Ovary (tissue), 3 donors: ENCODE measurements at regions not wholly inside any gene's neighbourhood (a gene's known extent, or its start where the extent isn't known, plus 50 kb on each side); places are given as distances from the start of the nearest gene placed in this dataset.

Source experiments
- EP300 ChIP-seq: sonication (generic); formaldehyde crosslinking; IDR thresholded peaks from one replicate; pipeline ENCODE4 v1.6.1; 2017; ENCODE audit warnings: antibody characterized with exemption
- POLR2A ChIP-seq: fragments of 450-650 bp; IDR thresholded peaks from one replicate; pipeline ENCODE4 v1.6.1; 2017; ENCODE audit warnings: antibody characterized with exemption, mild to moderate bottlenecking, moderate library complexity
- TF ChIP-seq, protein P1 (sequence below), 3 donors: fragments of 450-650 bp in 2 of 3; fragments of 200-600 bp in 1 of 3; IDR thresholded peaks; one replicate each; pipeline versions ENCODE4 v1.5.1 to v1.8.0; 2016 to 2022; ENCODE audit warnings: antibody characterized with exemption in 3 of 3, mild to moderate bottlenecking in 1 of 3
- donor health status: DM: no; HTN: no; CAD: no.

DNA sequence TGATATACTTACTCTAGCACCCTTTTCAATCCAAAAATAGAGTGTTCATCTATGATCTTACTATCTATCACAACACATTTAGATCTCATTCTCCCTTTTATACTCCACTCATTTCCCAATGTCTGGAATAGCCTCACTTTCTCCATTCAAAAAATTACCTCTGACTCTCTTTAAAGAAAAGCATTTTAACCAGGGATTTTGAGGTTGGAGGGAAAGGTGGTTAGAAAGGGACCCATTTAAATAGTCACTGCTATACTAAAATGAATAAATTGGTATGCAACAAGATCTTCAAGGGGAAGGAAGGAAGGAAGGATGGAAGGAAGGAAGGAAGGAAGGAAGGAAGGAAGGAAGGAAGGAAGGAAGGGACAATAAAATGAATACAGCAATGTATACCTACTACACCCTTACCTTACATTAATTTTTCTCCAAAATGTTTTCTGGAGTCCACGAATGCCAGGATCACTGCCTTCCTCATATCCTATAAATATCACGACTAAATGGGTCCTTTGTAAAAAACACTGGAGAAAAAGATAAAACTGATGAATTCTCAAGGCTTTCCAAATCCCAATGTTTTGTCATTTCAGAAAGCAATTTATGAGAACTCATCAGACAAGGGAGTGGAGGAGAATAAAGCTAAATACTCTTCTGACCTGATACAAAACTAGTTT, 202.7 kb downstream of the ZEB2 start:
- TF ChIP-seq, protein P1, sequence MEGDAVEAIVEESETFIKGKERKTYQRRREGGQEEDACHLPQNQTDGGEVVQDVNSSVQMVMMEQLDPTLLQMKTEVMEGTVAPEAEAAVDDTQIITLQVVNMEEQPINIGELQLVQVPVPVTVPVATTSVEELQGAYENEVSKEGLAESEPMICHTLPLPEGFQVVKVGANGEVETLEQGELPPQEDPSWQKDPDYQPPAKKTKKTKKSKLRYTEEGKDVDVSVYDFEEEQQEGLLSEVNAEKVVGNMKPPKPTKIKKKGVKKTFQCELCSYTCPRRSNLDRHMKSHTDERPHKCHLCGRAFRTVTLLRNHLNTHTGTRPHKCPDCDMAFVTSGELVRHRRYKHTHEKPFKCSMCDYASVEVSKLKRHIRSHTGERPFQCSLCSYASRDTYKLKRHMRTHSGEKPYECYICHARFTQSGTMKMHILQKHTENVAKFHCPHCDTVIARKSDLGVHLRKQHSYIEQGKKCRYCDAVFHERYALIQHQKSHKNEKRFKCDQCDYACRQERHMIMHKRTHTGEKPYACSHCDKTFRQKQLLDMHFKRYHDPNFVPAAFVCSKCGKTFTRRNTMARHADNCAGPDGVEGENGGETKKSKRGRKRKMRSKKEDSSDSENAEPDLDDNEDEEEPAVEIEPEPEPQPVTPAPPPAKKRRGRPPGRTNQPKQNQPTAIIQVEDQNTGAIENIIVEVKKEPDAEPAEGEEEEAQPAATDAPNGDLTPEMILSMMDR (IDR thresholded peaks at IDR 0.05): no peak
- TF ChIP-seq POLR2A: no peak
- no peak for TF ChIP-seq EP300
